NCI-H2196 treated with DMSO at 0.1 percent for 48 hours (cell line): ENCODE measurements at regions not wholly inside any gene's neighbourhood (a gene's known extent, or its start where the extent isn't known, plus 50 kb on each side); places are given as distances from the start of the nearest gene placed in this dataset.

Source experiments
- DNase-seq: peaks from one replicate; lab custom pipeline; 2025; ENCODE audit not compliant: unreplicated experiment; lab: John Stamatoyannopoulos, UW

GRCh38 chr22:49197505-49197904 lies 630.2 kb downstream of the BRD1 start:
- no peak for DNase-seq

DNA sequence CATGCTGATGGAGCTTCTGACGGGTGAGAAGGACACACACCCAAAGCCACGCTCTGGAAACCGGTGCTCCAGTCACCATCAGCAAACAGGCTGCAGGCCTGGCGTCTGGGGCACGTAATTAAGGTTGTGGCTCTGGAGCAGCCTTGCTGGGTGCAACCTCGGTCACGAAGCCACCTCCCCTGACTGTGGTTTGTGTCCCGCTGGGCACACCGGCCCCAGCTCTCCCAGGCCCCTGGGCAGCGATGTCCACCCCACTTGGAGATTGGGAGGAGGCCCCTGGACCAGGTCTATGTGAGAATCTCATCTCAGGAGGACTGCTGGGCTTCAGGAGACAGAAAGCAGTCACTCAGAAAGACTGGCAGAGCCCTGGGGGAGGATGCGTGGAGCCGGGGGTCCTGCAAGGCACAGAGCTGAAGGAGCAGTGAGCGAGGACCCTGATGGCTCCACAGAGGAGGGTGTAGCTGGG lies 631.6 kb downstream of the BRD1 start:
- no peak for DNase-seq

DNA sequence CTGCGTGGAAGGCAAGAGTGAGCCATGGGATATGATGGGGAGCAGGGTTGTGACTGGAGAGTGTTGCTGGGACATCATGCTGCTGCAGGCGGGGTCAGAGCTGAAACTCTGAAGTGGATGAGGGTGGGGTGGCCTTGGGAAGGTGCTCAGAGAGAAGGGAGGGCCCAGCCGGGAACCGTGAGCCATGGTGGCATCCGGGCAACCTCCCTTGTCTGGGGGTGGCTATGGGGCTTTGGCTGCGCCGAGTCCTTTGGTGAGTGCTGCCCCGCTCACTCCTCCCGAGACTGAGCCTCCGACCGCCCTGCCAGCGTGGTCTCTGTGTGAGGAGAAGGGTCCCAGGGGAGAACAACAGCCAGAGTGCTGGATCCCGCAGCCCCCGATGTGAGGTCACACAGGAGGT lies 632.0 kb downstream of the BRD1 start:
- DNase-seq = no peak

- DNase-seq = no peak
Observed at GRCh38 chr22:49193901-49194465, 633.7 kb downstream of the BRD1 start.

- DNase-seq = no peak
Observed at GRCh38 chr22:49193348-49193747, 634.3 kb downstream of the BRD1 start.

GRCh38 chr22:49192857-49193250 lies 634.8 kb downstream of the BRD1 start:
- no peak for DNase-seq

DNA sequence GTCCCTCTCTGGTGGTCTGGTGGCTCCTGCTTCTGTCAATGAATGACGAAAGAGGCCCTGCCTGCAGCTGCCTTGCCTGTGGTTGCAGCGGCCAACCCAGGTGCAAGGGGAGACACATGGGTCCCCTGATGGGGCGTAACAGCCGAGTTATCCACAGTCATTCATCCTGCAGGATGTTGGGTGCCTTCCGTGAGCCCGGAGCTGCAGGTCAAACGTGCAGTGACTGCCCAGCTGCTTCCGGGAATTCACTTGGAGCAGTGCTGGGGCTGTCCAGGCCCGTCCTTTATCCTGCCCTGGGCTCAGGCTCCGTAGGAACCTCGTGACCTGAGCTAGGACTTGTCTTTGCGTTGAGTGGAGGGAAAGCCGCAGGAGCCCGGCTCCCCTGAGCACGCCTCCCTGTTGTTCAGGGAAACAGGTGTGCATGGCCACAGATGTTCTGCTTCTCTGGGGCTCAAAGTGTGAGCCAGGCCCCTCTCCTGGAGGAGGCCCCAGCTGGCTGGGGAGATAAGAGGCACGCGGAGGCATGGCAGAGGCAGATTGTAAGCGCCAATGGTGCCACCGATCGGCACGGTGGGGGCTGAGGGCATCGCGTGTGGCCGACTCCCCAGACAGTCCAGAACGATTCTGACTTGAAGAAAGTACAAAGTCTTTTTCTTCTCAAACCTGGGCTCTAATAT lies 635.4 kb downstream of the BRD1 start:
- no peak for DNase-seq

GRCh38 chr22:49191506-49191980 lies 636.1 kb downstream of the BRD1 start:
- DNase-seq = no peak

DNA sequence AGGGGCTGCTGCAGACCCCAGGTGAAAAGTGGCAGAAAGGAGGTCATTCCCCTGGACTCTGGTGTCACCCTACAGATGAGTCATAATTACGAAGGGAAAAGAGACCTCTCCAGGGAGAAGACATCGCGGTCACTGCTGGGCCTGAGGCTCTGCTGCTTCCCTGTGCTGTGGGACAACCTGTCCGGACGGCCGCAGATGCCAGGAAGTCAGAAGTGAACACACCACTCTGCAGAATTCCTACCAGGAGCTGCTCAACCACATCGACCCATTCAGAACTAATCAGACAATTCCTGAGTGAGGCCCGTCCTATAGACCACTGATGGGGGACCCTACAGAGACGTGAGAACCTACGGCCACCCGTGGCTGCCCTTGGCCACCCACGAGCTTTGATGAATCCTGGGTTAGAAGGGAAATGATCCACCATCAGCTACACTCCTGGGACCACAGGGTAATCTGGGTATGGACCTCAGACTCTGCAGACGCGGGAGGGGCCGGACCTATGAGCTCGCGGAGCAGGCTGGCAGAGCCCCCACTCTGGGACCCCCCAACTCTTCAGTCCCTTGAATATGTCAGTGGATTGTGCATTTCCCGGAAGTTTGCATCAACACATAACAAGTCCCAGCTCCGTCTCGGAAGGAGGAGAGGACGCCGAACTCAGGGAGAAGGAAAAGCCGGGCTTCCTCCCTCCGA lies 636.7 kb downstream of the BRD1 start:
- DNase-seq = no peak

DNA sequence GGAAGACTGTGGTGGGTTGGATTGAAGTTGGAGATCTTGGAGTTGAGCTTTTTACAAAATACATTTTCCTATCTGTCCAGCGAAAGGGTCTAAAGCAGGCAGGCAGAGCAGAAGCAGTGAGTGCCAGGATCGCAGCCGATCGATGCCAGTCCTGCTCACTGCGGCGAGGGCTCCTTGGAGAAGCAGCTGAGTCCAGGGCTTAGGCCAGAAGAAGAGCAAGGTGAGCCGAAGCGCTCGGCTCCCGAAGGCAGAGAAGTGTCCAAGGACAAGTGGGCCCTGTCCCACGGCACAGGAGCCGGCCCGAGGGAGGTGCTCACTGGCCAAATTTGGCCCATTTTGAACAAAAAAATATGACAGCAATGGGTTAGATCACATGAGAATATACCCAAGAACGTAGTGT lies 637.8 kb downstream of the BRD1 start:
- no peak for DNase-seq

- no peak for DNase-seq
Observed at GRCh38 chr22:49188591-49188990, 639.1 kb downstream of the BRD1 start.

DNA sequence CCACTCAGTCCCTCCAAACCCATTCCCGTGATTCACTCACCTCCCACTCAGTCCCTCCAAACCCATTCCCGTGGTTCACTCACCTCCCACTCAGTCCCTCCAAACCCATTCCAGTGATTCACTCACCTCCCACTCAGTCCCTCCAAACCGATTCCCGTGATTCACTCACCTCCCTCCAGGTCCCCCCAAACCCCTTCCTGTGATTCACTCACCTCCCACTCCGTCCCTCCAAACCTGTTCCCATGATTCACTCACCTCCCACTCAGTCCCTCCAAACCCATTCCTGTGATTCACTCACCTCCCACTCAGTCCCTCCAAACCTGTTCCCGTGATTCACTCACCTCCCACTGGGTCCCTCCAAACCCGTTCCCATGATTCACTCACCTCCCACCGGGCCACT lies 639.6 kb downstream of the BRD1 start:
- DNase-seq = no peak

- no peak for DNase-seq
Observed at GRCh38 chr22:49186762-49187161, 640.9 kb downstream of the BRD1 start.

DNA sequence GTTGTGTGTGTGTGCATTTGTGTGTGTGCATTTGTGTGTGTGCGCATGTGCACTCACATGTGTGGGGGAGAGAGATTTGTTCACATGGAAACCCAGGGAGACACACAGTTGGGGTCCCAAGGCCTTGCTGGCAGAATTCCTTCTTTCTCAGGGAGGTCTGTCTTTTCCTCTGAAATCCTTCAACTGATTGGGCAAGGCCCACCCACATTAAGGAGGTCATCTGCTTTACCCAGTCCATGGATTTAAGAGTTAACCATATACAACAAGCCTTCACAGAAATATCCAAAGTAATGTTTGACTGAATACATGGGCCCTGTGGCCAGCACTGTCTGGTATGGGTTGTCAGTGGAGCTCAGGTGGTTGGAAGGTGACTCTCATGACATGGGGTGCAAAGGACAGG lies 641.4 kb downstream of the BRD1 start:
- no peak for DNase-seq

- DNase-seq = no peak
Observed at GRCh38 chr22:49185312-49185969, 642.2 kb downstream of the BRD1 start.

GRCh38 chr22:49184736-49185135 lies 642.9 kb downstream of the BRD1 start:
- DNase-seq = no peak

- no peak for DNase-seq
Observed at GRCh38 chr22:49183826-49184216, 643.9 kb downstream of the BRD1 start.

GRCh38 chr22:49183208-49183825 lies 644.4 kb downstream of the BRD1 start:
- no peak for DNase-seq

- DNase-seq = no peak
Observed at GRCh38 chr22:49182416-49182815, 645.3 kb downstream of the BRD1 start.

- no peak for DNase-seq
Observed at GRCh38 chr22:49181942-49182341, 645.7 kb downstream of the BRD1 start.

DNA sequence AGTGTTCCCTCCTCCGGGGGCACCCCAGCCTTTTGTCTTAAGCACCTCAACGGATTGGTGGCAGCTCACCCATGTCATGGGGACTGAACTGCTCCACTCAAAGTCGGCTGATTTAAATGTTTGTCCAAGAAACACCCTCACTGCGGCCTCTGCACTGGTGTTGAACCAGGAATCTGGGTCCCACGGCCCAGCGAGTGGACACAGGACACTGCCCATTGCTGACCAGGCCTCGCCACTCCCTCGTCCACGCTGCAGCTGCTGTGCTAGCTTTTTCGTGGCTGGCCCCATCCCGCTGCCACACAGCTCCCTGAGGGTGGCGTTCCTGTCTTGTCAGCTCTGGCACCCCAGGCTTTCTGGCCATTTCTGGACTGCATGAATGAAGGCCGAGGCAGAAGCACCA lies 646.2 kb downstream of the BRD1 start:
- DNase-seq = no peak
